HG03432 (cell line): ENCODE measurements at regions not wholly inside any gene's neighbourhood (a gene's known extent, or its start where the extent isn't known, plus 50 kb on each side); places are given as distances from the start of the nearest gene placed in this dataset.
"Not testable (repeated sequence)": the region's sequence is repeated elsewhere in the genome, so short reads cannot be mapped to it uniquely, and the experiment has no call there.

Experiments used
- ATAC-seq: cut with Tn5 transposase; IDR thresholded peaks from one replicate; pipeline ENCODE4 v1.9.1; 2021; ENCODE audit warnings: mild to moderate bottlenecking, moderate library complexity; ENCODE audit not compliant: unreplicated experiment

DNA sequence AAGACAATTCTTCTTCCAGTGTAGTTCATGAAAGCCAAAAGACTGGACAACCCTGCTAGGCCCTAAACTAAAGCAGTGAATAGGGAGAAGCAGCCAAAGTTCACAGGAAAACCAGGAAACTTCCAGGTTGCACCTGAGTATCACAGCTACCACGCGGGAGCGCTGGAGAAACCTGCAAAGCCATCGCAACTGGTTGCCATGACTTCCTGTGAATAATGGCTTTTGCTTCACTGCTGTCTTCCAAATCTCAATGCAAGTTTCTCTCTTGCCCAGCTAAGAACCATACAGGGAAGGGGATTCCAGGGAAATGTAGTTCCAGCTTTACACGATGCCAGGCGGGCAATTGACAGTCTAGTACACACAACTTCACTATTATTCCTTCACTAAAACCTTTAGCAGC lies 114.1 kb downstream of the GXYLT1 start:
- no peak for ATAC-seq

DNA sequence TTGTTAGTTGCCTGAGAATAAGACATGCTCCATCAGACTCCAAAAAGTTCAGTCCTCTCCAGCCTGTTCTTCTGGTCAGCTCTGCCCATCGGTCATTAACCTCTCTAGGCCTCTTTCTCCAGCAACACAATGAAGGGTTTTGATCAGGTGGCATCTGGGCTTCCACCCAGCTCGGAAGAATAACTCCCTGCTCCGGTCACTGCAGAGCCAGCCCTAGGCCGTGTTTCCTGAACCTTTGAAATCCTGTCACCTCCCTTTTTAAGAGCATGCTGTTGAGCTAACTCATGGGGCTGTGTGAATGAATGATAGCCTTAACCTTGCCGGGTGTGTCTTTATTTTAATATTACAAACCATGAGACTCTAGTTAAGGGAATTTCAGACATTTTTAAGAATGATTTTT lies 117.1 kb downstream of the GXYLT1 start:
- no peak for ATAC-seq

DNA sequence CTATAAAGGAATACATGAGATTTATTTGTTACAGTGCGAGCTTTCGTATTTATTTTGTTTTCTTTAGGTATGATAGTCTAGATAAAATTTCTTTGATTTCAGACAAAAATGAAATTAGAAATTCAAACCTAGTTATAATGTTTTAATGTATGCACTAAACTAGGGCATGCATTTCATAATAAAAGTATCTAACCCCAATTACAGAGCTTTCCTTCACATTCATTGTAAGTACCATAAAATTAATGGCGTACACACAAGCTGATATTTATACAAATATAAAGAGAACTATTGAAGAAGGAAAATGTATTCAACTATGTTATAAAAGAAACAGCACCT lies 120.2 kb downstream of the GXYLT1 start:
- no peak for ATAC-seq

DNA sequence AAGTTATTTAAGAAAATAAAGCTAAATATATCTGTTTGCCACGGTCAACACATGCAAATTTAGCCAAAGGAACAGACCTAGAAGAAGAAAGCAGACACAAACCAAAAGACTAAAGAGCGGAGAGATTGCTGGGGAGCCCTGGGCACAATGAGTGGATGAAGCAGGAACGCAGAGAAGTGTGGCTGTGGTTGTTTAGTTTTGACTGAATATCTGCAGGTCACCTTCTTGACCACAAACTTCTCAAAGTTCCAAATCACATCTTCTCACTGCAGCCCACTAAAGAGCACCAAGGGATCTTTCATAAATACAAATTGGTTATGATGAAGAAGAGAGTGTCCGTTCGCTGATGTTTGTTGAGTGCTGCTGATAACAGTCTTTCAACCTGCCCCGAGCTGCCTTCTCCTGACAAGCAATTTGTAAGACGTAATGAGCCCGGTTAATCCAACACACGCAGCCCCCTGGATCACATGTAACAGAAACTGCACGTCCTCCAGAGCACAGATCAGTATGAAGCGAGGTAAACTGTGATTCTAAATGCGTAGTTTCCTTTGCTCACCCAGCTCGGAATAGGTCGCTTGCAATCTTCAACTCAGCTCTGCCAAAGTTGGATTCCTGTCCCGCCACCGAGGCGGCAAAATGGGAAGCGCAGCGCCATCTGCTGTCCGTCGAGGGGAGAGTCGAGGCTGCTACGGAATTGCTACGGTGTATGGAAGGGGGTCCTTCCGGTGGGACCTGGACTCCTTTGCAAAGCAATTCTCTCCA lies 120.8 kb downstream of the GXYLT1 start:
- ATAC-seq: peak; percentile 97

DNA sequence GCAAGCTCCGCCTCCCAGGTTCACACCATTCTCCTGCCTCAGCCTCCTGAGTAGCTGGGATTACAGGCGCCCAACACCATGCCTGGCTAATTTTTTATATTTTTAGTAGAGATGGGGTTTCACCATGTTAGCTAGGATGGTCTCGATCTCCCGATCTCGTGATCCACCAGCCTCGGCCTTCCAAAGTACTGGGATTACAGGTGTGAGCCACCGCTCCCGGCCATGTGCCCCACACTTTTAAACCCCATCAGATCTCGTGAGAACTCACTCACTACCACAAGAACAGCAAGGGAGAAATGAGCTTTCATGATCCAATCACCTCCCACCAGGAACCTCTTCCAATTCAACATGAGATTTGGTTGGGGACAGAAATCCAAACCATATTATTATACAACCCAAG lies 122.7 kb downstream of the GXYLT1 start:
- ATAC-seq: not testable (repeated sequence)

DNA sequence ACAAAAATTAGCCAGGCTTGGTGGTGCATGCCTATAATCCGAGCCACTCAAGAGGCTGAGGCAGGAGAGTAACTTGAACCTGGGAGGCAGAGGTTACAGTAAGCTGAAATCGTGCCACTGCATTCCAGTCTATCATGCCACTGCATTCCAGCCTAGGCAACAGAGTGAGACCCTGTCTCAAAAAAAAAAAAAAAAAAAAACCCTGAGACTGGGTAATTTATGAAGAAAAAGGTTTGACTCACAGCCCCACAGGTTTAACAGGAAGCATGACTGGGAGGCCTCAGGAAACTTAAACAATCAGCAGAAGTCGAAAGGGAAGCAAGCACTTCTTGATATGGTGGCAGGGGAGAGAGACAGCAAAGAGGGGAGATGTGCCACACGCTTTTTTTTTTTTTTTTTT lies 123.2 kb downstream of the GXYLT1 start:
- ATAC-seq: no peak

DNA sequence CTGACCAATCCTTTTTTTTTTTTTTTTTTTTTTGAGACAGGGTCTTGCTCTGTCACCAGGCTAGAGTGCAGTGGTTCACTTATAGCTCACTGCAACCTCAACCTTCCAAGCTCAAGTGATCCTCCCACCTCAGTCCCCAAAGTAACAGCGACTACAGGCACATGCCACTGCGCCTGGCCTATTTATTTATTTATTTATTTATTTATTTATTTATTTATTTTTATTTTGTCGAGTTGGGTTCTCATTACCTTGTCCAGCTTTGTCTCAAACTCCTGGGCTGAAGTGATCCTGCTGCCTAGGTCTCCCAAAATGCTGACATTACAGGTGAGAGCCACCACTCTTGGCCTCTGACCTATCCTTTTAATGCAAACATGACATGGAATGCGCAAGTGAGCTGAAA lies 124.4 kb downstream of the GXYLT1 start:
- no peak for ATAC-seq

DNA sequence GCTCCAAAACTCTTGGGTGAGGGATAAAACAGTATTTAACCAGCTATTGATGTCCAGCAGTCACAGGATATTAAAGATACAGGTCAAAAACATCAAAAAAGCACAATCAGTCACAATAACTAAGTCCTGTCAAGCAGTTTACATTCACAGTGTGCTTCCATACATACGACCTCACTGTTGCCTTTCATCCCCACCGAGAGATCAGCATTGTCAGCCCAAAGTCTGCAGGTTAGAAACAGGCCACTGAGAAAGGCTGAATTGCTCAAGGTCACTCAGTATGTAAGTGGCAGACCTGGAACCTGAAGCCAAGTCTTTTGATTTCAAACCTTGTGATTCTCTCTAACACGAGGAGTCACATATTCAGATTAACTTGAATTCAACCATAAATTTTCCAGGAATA lies 124.9 kb downstream of the GXYLT1 start:
- no peak for ATAC-seq

DNA sequence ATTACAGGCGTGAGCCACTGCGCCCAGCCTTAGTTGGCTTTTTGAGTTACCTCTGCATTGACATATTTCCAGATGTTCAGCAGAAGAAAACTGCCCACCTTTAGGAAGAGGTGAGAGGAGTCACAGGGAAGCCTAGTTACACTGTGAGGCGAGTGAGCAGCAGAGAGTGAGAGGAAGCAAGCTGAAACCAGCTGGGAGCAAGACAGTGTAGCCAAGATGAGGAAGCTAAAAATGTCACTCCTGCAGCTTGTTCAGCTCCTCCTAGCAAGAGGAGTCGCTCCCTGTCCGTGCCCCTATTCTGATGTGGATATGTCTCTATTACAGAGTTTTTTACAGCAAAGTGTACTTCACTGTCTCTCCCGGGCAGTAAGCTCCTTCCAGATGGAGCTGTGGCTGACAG lies 127.6 kb downstream of the GXYLT1 start:
- ATAC-seq: no peak

DNA sequence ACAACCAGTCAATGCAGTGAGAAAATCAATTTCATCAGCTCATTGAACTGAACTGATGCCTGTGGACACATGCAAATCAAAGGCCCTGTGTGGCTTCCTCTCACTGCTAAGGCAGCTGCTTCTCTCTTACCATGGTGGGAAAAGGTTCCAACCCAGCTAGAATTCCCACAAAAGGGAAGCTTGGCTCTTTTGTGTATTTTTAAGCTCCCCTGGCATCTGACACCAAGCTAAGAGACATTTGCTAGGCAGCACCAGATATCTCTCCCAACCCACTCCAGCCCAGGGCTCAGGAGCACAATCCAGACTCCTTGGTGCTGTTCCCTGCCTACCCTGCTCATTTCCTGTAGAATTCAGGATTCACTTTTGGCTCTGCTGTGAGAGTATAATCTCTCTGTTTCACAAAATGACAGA lies 129.6 kb downstream of the GXYLT1 start:
- no peak for ATAC-seq

DNA sequence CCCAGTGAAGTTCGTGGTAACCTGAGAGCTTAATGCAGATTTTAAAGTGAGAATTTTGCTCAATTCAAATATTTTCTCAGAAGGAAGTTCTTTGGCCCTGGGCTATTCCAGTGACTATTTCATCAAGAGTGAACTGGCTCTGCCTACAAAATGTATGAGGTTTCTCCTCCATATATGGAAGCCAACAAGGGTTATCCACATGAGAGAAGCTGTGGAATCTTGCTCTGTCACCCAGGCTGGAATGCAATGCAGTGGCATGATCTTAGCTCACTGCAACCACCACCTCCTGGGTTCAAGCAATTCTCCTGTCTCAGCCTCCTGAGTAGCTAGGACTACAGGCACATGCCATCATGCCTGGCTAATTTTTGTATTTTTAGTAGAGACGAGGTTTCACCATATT lies 132.2 kb downstream of the GXYLT1 start:
- not testable (repeated sequence) for ATAC-seq

DNA sequence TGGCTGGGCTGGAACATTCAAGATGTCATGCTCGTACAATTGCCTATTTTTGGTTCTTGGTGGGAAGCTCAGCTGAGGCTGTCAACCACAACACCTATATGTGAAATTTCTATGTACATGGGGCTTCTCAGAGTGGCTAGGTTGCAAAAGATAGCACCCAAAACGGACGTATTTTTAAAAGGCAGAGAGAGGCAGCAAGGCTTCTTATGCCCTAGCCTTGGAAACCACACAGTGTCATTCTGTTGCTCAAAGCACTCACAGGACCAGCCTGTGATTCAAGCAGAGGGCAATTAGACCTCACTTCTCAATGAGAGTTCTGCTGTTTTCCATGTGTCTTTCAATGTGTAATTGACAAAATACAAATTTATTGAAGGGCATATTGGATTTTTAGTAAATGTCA lies 134.0 kb downstream of the GXYLT1 start:
- no peak for ATAC-seq

DNA sequence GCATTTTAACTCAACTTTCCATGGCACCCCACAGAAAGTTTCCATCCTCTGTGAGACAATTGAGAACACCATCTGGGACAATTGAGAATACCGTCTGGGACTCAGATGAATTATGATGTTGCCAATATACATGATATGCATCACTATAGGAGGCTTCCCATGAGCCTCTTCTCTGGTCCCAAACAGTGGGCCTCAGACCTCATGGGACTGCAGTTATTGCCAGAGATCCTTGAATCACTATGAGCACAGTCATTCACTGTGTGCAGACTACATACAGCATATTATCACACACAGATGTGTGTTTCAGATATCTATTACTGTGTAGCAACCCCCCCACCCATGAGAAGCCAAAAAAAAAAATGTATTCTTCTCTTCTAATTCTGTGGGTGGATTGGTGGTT lies 134.4 kb downstream of the GXYLT1 start:
- ATAC-seq: no peak

DNA sequence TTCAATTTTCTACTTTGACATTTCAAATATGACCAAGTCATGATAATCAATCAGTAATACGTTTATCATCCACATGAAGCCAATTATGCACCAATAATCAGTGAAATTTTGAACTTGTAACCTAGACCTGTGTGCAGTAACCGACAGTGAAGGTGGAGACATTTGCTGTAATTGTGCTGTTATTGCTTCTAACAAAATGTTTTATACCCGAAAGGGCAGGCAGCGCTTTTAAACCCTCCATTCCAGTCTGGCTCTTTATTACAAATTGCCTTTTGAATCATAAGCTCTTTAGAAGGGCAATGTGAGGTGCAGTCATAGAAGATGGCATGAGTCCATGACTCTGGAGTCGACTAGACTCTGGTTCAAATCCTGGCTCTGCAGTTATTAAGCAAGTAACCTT lies 135.7 kb downstream of the GXYLT1 start:
- no peak for ATAC-seq

DNA sequence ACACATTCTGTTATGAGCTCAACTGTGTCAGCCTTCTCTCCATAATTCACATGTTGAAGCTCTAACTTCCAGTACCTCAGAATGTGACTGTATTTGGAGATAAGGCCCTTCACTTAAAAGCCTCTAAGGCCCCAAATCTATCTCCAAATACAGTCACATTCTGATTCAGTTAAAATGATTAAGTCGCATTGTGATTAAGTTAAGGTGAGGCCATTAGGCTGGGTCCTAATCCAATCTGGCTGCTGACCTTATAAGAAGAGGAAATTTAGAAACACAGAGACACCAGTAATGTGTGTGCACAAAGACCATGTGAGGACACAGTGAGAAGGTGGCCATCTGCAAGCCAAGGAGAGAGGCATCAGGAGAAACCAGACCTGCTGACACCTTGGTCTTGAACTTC lies 141.6 kb downstream of the GXYLT1 start:
- no peak for ATAC-seq

DNA sequence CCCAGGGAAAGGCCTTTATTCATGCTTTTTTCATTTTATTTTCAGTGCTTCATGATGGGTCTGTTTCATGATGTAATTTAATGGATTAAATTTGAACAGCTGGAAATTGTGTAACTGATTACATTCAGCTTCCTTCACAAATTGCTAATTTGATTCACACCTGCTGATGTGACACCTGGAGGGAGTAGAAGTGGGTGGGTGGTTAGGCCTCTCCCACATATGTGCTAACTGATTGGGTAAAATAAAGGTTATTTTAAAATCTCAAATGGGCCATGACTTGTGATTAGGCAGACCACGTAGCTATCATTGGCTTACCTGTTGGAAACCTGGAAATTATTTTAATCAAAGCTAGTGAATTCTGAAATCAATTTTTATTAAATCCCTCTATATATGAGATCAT lies 142.1 kb downstream of the GXYLT1 start:
- no peak for ATAC-seq

DNA sequence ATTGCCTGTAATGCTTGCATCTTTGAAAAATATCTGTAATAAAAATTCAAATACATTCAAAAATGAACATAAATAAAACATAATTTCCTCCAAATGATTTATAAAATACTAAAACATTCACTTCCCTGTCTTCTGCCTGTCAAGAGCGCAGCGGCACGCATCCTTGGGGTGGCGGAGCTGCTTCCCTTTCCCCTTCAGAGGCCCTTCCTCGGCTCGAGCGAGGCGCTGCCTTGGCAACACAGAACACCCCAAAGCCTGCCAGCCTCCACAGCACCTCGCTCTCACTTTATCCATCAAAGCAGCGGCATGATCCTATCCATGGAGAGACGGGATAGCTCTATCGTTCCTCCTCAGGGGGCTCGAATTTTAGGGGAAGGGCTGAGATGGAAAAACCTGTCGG lies 146.2 kb downstream of the GXYLT1 start:
- no peak for ATAC-seq

DNA sequence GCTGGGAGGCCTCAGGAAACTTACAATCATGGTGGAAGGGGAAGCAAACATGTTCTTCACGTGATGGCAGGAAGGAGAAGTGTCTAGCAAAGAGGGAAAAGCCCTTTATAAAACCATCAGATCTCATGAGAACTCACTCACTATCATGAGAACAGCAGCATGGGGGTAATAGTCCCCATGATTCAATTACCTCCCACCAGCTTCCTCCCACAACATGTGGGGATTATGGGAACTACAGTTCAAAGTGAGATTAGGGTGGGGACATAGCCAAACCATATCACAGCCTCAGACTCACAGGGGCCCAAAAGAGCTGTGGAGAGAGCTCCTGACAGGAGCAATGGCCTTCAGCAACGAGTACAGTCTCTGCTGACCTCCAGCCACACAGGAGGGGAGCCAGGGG lies 151.4 kb downstream of the GXYLT1 start:
- ATAC-seq: no peak

DNA sequence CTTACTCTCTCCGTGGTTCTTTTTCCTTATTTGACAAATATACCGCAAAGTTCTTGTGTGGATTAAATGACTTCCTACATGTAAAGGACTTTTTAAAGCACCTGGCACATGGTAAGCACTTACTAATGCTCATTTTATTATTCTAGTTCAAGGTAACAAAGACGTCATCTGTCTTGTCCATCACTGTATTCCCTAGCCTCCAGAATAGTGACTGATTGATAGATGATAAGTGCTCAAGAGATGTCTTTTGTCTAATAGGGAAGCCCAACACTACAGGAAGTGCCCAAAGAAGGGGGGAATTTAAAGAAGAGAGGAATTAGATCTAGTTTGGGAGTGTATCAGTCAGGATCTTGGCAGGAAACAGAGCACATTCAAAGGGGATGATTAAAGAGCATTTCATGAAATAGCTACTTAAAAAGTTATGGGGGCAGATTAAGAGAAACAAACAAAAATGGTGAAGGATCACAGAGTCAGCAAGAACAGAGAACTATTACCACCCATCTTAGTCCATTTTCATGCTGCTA lies 151.9 kb downstream of the GXYLT1 start:
- no peak for ATAC-seq

DNA sequence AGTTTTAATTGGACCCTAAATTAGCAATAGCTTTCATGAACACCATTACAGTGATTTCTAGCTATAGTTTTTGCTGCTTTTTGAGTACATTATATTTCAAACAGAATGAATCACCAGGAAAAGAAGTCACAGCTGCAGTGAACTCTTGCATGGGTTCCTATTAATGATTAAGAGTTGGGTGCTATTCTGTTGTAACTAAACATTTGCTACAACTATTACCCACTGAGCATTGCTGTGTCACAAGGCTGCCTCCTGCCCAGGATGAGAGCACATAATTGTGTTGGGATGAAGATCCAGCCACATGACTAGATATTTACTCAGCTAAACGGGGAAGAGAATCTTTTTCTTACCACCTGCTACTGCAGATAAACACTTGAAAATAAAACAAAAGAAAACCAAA lies 152.7 kb downstream of the GXYLT1 start:
- no peak for ATAC-seq

DNA sequence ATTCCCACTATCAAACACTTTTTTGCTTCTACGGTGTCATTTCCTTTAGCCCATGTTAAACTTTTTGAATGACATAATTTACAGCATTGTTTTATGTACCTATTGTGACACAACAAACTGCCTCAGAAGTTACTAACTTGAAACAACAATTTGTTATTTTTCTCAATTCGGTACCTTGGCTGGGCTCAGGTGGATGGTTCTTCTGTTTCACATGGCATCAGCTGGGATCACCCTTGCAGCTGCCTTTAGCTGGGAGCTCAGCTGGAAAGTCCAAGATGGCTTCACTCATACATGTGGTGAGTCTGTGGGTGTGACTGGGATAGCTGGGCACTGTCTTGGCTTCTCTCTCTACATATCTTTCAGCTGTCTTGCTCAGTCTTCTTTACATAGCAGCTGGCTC lies 156.0 kb downstream of the GXYLT1 start:
- no peak for ATAC-seq

DNA sequence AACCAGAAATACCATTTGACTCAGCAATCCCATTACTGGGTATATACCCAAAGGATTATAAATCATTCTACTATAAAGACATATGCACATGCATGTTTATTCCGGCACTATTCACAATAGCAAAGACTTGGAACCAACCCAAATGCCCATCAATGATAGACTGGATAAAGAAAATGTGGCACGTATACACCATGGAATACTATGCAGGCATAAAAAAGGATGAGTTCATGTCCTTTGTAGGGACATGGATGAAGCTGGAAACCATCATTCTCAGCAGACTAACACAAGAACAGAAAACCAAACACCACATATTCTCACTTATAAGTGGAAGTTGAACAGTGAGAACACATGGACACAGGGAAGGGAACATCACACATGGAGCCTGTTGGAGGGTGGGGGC lies 158.2 kb downstream of the GXYLT1 start:
- ATAC-seq: not testable (repeated sequence)

DNA sequence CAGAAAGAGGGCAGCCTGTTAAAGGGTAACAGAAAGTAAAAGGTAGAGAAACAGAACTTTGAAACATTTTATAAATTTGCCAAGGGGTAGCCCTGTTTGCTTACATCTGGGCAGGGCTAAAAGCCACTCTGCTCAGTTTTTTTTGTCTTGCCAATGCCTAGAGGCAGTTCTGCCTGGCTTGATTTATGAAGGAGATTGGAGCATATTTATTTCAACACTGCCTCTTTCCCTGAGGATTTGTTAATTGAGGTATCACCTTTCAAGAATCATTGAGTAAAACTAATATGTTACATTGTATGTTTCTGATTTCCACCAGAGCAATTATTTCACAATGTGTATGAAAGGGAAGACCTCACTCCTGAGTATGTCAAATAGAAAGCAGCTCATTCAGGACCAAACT lies 160.8 kb downstream of the GXYLT1 start:
- ATAC-seq: no peak
